GDM1 (cell line): ENCODE measurements at regions not wholly inside any gene's neighbourhood (a gene's known extent, or its start where the extent isn't known, plus 50 kb on each side); places are given as distances from the start of the nearest gene placed in this dataset.
"Not testable (repeated sequence)": the region's sequence is repeated elsewhere in the genome, so short reads cannot be mapped to it uniquely, and the experiment has no call there.

ENCODE experiments used
- DNase-seq: peaks from one replicate; lab custom pipeline; 2025; lab: John Stamatoyannopoulos, UW

- DNase-seq, result no peak
These were observed 456.1 kb upstream of the ARRDC3 start for GRCh38 chr5:91839233-91839632.

- DNase-seq, result no peak
These were observed 447.3 kb upstream of the ARRDC3 start for GRCh38 chr5:91830361-91830953.

GRCh38 chr5:91825618-91826017 lies 442.5 kb upstream of the ARRDC3 start:
- DNase-seq, result no peak

- DNase-seq, result no peak
These were observed 441.3 kb upstream of the ARRDC3 start for GRCh38 chr5:91824406-91824805.

GRCh38 chr5:91820874-91821273 lies 437.8 kb upstream of the ARRDC3 start:
- DNase-seq, result no peak

GRCh38 chr5:91816681-91817080 lies 433.6 kb upstream of the ARRDC3 start:
- DNase-seq, result no peak

GRCh38 chr5:91797576-91797975 lies 414.5 kb upstream of the ARRDC3 start:
- DNase-seq, result no peak

GRCh38 chr5:91794856-91795548 lies 411.9 kb upstream of the ARRDC3 start:
- no peak for DNase-seq

- DNase-seq, result no peak
These were observed 411.3 kb upstream of the ARRDC3 start for GRCh38 chr5:91794455-91794854.

GRCh38 chr5:91787718-91788117 lies 404.6 kb upstream of the ARRDC3 start:
- DNase-seq, result no peak

- DNase-seq, result no peak
These were observed 394.6 kb upstream of the ARRDC3 start for GRCh38 chr5:91777671-91778070.

GRCh38 chr5:91776249-91776648 lies 393.1 kb upstream of the ARRDC3 start:
- no peak for DNase-seq

GRCh38 chr5:91770400-91770799 lies 387.3 kb upstream of the ARRDC3 start:
- DNase-seq, result no peak

- not testable (repeated sequence) for DNase-seq
These were observed 374.3 kb upstream of the ARRDC3 start for GRCh38 chr5:91757383-91757782.

- no peak for DNase-seq
These were observed 371.9 kb upstream of the ARRDC3 start for GRCh38 chr5:91754990-91755389.

- DNase-seq, result not testable (repeated sequence)
These were observed 361.4 kb upstream of the ARRDC3 start for GRCh38 chr5:91744470-91744869.

GRCh38 chr5:91742550-91742949 lies 359.4 kb upstream of the ARRDC3 start:
- no peak for DNase-seq

- DNase-seq, result no peak
These were observed 358.8 kb upstream of the ARRDC3 start for GRCh38 chr5:91741764-91742505.

GRCh38 chr5:91730026-91730425 lies 346.9 kb upstream of the ARRDC3 start:
- no peak for DNase-seq

- DNase-seq, result no peak
These were observed 344.3 kb upstream of the ARRDC3 start for GRCh38 chr5:91727463-91727862.

GRCh38 chr5:91722736-91723467 lies 339.8 kb upstream of the ARRDC3 start:
- DNase-seq, result no peak

GRCh38 chr5:91712718-91713117 lies 329.6 kb upstream of the ARRDC3 start:
- DNase-seq, result no peak

GRCh38 chr5:91707521-91707841 lies 324.4 kb upstream of the ARRDC3 start:
- no peak for DNase-seq
